CD4-positive, alpha-beta T cell treated with Interleukin-12 subunit alpha and Interleukin-12 subunit beta, for 1 hour (primary cell): ENCODE measurements at regions not wholly inside any gene's neighbourhood (a gene's known extent, or its start where the extent isn't known, plus 50 kb on each side); places are given as distances from the start of the nearest gene placed in this dataset.
"Not testable (repeated sequence)": the region's sequence is repeated elsewhere in the genome, so short reads cannot be mapped to it uniquely, and the experiment has no call there.

ENCODE experiments used
- DNase-seq: peaks from one replicate; pipeline ENCODE4 v3.0.0-alpha.2; 2020

DNA sequence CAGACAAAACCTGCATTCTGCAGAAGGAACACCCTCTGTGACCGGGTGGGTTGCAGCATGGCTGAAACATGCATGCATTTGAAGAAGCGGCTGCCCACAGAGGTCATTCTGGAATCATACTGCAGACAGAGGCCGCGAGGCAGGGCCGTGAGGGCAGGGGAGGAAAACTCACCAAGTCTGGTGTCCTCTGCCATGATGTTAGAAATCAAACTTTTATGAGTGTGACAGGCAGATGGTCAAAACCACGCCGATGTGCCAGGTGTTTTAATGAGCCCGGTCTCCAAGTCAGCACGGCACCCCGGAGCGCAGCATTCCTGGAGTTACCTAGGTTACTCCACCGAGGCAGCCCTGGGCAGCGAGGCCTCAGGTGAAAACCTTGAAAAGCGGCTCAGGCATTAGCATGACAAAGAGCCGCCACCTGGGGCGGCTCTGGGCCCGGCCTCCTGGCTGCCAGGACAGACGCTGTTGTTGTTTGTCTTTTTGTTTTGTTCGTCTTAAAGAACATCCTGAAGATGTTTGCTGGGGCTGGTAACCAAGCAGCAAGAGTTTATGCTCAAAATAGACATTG is 255.6 kb downstream of the ERMARD start:
- DNase-seq = no peak

- DNase-seq = no peak
Observed at GRCh38 chr6:170006071-170006899, 254.9 kb downstream of the ERMARD start.

DNA sequence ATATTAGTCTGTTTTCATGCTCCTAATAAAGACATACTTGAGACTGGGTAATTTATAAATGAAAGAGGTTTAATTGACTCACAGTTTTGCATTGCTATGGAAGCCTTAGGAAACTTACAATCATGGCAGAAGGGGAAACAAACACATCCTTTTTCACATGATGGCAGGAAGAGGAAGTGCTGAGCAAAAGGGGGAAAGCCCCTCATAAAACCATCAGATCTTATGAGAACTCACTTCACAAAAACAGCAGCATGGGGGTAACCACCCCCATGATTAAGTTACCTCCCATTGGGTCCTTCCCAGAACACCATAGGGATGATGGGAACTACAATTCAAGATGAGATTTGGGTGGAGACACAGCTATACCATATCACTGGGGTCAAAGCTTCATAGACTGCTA is 254.2 kb downstream of the ERMARD start:
- DNase-seq = no peak

- DNase-seq = no peak
Observed at GRCh38 chr6:170004585-170005210, 253.3 kb downstream of the ERMARD start.

DNA sequence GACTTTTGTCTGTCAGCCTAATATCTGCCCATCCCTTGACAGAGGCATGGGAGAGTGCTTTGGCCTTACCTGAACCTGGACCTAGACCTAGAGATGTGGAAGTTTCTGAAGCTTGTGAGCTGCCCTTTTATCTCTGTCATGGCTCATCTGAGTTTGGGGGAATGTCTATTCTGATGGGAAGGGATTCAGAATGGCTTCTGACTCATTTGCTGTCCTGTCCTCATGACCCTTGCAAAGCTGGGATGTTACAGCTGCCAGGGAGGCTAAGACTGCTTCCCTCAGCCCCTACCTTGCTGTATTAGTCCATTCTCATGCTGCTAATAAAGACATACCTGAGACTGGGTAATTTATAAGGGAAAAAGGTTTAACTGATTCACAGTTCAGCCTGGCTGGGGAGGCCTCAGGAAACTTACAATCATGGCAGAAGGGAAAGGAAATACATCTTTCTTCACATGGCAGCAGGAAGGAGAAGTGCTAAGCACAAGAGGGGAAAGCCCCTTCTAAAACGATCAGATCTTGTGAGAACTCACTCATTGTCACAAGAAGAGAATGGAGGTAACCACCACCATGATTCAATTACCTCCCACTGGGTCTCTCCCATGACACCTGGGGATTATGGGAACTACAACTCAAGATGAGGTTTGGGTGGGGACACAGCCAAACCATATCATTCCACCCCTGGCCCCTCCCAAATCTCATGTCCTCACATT is 252.2 kb downstream of the ERMARD start:
- DNase-seq = no peak

- no peak for DNase-seq
Observed at GRCh38 chr6:170003027-170003426, 251.6 kb downstream of the ERMARD start.

DNA sequence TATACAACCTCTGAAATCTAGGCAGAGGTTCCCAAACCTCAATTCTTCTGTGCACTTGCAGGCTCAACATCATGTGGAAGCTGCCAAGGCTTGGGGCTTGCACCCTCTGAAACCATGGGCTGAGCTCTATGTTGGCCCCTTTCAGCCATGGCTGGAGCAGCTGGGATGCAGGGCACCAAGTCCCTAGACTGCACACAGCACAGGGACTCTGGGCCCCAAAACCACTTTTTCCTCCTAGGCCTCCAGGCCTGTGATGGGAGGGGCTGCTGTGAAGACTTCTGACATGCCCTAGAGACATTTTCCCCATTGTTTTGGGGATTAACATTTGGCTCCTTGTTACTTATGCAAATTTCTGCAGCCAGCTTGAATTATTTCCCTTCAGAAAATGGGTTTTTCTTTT is 250.4 kb downstream of the ERMARD start:
- not testable (repeated sequence) for DNase-seq

GRCh38 chr6:170000071-170000843 is 248.8 kb downstream of the ERMARD start:
- no peak for DNase-seq

GRCh38 chr6:169999367-169999766 is 247.9 kb downstream of the ERMARD start:
- DNase-seq = no peak

GRCh38 chr6:169998457-169998856 is 247.0 kb downstream of the ERMARD start:
- DNase-seq = no peak

DNA sequence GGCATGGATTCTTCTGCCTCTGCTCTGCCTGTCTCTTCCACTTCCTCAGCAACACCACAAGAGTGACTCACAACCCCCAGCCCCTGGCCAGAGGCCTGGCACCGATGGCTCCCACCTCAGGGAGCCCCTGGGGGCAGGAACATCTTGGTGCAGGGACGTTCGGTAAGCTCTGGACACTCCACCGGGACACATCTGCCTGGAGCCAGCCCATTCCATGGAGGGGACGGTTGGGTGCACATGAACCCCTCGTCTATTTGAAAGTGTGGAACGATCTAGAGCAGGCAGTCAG is 246.5 kb downstream of the ERMARD start:
- DNase-seq = no peak

DNA sequence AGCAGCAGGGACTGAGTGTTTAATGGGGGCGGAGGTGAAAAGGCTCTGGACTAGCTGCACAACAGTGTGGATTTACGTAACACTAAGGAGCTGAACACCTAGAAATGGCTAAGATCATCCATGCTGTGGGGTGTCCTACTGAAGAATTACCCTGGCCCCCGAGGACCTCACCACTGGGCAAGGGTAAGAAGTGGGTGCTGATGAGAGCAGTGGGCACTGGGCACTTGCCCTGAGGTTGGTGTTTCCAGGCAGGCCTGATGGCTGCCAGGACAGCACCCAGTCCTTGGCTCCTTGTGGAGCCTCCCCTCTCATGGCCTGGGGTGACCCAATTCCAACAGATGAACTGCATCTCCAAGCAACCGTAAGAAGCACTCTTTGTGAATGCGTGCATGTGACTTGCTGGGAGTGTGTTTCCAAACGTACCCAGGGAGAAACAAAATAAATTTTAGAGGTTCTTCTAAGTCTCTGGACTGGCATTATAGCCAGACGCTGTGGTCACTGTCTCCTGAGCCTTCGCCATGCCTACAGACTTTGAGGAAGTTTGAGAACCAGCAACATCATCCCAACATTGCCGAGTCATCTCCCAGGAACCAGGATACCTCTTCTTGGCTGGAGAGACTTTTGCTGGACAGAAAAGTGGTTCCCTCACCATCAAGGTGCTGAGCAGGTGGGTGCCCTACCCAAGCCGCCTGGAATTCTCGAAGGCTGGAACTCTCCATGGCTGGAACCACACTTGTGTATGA is 245.9 kb downstream of the ERMARD start:
- DNase-seq = no peak

GRCh38 chr6:169996378-169997051 is 245.1 kb downstream of the ERMARD start:
- no peak for DNase-seq

- DNase-seq = no peak
Observed at GRCh38 chr6:169994739-169995138, 243.3 kb downstream of the ERMARD start.

GRCh38 chr6:169993861-169994481 is 242.5 kb downstream of the ERMARD start:
- DNase-seq = no peak

DNA sequence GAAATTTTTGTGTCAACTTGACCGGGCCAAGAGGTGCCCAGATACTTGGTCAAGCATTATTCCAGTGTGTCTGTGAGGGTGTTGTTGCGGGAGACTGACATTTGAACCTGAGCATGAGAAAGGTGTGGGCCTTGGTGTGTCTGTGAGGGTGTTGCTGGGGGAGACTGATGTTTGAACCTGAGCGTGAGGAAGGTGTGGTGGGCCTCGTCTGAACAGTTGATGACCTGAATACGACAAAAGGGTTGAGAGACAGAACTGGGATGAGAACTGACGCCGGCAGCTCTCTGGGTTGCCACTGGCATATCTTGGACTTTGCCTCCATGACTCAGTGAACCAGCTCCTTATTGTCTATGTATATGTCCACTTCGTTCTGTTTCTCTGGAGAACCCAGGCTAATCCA is 240.5 kb downstream of the ERMARD start:
- no peak for DNase-seq

- no peak for DNase-seq
Observed at GRCh38 chr6:169991031-169991390, 239.6 kb downstream of the ERMARD start.

DNA sequence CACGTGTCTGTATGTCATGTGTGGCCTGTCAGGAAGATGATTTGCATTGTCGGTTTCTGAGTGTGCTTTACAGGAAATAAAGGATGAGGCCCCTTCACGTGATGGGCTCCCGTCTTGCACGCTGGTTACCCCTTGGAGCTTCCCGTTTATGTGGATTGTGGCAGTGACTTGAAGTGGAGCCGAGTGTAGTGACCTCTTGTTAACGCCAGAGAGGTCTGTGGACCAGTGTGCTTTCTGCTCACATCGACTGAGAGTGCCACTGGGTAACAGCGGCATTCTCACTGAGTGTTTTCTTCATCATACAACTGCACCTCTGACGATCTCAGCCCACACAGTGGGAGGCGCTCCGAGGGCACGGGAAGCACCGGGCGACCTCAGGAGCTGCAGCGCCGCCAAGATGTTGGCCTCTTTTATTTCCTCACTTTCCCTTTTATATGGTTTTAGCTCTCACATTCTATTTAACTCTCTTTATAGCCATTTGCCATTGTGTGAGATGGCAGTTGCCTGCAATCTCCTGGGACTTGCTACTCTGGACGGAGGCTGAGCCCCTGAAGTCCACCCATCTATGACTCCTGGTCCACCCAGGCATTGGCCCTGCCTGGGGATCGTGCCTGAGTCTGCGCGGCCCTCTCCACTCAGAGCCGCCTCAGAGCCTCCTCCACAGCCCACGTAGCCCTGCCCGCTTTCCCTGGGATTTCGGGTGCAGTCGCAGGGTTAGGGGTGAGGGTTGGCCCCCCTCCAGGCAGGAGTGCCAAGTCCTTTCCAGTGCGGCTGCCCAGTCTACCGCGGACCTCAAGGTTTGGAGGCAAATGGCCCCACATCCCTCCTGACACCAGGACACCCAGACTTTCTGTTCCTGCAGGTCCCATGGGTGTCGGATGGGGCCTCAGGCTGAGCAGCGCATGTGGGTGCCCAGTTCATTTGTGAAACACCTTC is 238.9 kb downstream of the ERMARD start:
- DNase-seq = peak; percentile 38

- no peak for DNase-seq
Observed at GRCh38 chr6:169989594-169989993, 238.2 kb downstream of the ERMARD start.
